Neural progenitor cell (in vitro differentiated cells): ENCODE measurements at regions not wholly inside any gene's neighbourhood (a gene's known extent, or its start where the extent isn't known, plus 50 kb on each side); places are given as distances from the start of the nearest gene placed in this dataset.

Experiments
- CTCF ChIP-seq: fragments of 200-600 bp; sonication (generic); IDR thresholded peaks from 2 replicates; pipeline ENCODE4 v1.5.1; 2017; ENCODE audit warnings: antibody characterized with exemption, mild to moderate bottlenecking
- EZH2 ChIP-seq: fragments of 200-600 bp; sonication (generic); IDR thresholded peaks from 2 replicates; pipeline ENCODE4 v1.6.1; 2017; ENCODE audit warnings: antibody characterized with exemption, mild to moderate bottlenecking, moderate library complexity
- EZH2phosphoT487 ChIP-seq: fragments of 200-600 bp; sonication (generic); IDR thresholded peaks from 2 replicates; pipeline ENCODE4 v1.6.1; 2017; ENCODE audit warnings: antibody characterized with exemption

GRCh38 chr3:15955968-15956367 lies 158.2 kb upstream of the ANKRD28 start:
- no peak for TF ChIP-seq EZH2
- no peak for TF ChIP-seq CTCF
- TF ChIP-seq EZH2phosphoT487, result no peak
